Right forelimb (tissue), 1 donor: ENCODE measurements at regions not wholly inside any gene's neighbourhood (a gene's known extent, or its start where the extent isn't known, plus 50 kb on each side); places are given as distances from the start of the nearest gene placed in this dataset.

Experiments used
- DNase-seq: peaks from one replicate; pipeline ENCODE4 v3.0.0-alpha.2; 2018

DNA sequence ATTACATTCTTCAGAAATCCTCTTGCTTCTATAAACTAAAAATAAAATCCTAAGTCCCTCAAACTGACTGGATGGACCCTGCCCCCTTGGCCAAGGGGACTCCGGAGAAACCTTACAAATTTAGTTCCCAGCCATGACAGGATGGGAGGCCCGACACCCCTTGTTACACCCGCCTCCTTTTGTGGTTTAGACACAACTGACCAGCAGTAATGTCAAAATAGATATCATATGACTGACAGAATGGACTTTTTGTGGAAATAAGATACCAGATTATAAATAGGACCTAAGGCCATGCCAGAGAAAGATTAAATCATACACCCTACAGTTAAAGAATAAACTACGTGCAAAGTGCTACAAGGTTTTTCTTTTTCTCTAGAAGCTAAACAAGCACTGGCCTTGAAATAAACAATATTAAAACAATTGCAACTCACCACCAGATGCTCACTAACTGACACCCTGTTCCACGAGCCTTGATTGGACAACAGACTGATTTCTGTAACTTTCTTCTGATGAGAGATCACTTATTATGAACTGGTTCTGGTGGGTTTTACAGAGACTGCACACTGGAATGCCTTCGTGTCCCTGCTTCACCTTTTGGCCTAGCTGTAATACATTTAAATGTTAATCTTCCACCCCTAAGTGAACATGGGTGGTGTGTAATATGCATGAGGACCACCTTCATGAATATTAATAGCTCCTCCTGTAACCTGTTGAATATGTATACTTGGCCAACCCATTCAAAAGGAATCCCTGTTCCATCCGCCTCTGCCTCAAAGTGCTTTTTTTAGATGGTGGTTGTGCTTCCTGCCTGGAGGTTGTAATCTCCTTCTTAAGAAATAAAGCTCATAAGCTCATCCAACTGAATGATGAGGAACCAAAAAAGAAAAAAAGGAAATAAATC, 99.6 kb downstream of the ODF2L start:
- DNase-seq: no peak

DNA sequence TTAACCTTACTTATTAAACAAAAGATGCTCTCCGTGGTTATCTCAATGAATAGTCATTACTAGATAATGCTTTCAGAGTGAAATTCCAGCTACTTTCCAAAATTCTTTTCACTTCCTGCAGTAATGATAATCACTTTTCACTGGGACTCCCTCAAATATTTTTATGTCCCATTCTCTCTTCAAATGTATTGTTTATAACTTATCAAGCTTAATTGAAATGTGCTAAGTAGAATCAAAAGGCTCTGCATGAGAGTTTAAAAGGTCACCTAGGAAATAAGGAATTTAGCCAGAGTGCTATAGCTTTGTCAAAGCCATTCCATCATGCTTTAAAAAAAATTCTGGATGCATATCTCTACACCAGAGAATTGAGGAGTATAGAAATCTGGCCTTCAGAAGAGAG, 106.4 kb downstream of the ODF2L start:
- DNase-seq: no peak

DNA sequence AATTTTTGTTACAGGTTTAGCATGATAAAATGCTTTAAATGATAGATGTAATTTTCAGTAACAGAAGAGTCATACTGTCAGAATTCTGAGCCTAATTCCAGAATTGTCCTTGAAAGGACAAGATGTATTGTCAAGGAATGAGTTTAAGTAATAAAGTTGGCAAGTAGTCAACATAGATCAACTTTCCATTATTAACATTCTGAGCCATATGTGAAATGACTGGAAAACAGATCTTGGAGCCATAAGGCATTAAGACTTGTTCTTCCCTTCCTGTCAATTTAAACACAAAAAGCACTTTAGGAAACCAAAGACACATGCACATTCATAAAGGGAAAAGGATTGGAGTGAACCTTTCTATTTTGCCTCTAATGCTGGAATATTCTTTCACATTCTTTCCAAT, 107.0 kb downstream of the ODF2L start:
- DNase-seq: no peak

DNA sequence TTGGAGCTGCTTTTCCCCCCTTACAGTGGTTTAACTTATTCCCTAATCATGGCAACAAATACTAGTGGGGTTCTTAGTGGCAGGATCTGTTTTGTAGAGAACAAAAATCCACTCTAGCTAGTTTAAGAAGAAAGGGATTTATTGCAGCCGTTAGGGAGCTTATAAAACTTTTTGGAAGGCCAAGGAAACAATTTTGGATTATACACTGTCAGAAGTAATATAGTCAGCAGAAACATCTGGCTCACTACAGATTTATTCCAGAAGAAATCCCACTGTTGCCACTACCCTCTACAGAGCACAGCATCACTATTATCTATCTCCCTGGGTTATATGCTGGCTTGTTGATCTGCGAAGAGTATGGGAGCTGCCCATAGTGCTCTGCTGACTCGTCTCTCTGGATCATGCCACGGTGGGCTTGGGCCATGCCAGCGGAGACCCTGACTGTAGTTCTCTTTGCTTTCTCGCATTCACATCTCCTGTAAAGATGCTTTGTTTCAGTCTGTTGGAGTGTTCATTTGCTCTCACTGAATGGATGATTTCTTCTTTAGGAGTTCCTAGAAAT, 107.5 kb downstream of the ODF2L start:
- peak; percentile 58 for DNase-seq

DNA sequence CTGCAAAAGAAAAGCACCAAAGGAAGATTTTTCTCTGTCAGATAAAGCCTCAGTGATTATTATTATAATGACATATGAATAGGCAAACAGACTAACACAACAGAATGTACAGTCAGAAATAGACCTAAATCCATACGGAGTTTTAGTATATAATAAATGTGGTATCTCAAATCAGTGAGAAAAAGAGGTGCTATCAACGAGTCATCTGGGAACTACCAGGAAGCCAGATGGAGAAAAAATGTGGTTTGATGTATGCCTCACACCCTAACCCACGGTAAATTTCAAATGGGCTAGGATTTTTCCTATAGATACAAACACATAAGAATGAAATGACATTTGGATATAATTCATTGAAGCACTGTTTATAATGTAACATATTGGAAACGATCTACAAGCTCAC, 110.3 kb downstream of the ODF2L start:
- no peak for DNase-seq

DNA sequence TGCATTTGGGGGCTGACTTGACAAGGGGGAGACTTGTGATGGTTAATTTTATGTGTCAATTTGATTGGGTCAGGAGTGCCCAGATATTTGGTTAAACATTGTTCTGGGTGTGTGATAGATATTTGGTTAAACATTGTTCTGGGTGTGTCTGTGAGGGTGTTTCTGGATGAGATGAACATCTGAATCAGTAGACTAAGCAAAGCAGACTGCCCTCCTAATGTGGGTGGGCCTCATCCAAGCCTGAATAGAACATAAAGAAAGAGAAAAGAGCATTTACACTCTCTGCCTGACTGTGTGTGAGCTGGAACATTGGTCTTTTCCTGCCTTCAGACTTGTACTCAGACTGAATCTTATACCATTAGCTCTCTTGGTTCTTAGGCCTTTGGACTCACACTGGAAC, 113.5 kb downstream of the ODF2L start:
- DNase-seq: no peak

DNA sequence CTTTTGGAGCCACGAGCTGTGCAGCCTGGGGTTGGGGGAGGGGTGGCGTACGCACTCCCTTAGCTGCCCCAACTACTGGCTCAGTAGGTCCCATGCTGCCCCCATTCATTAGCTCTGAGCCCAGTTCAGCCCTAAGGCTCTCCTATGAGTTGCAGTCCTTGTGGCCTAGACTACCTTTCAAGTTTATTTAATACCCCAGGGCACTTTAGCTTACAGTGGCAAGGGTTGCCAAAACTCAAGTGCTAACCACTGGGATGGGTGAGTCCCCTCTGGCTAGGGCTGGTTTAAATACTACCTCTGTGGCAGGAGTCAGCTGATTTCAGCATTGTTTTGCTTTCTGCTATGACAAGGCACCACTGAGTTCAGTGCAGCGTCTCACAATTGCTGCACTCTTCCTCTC, 118.2 kb downstream of the ODF2L start:
- no peak for DNase-seq

DNA sequence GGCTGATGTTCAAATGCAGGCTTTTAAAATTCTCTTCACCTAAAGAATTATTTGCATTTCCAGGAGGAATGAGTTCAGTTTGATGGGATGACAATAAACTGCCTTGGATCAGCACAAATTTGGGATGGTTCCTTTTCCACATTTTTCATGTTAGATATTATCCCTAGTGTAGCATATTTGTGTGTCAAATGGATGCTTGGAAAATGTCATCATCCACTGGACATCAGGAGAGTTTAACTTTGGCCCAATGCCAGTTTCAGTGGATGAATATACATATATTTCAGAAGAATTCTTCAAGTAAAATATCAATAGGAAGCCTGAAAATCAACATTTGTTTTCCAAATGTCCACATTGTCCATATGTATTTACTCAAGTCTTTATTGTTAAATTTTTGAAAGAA, 116.5 kb upstream of the COL24A1 start:
- no peak for DNase-seq

DNA sequence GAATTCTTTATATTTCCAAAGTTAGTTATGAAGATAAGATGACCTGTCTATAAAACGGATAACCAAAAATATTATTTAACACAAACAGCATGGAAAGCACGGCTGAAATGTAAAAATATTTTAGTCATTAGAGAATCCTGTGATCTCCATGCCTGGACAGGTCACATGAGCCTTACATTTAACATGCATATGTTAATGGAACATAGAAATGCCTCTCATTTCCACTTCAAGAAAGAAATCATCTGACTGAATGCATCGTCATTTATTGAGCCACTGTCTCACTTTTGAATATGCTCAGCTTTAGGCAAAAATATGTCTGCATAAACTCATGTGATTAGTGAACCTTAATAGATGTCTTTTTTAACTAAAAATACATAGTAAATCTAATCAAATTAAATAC, 115.5 kb upstream of the COL24A1 start:
- no peak for DNase-seq

DNA sequence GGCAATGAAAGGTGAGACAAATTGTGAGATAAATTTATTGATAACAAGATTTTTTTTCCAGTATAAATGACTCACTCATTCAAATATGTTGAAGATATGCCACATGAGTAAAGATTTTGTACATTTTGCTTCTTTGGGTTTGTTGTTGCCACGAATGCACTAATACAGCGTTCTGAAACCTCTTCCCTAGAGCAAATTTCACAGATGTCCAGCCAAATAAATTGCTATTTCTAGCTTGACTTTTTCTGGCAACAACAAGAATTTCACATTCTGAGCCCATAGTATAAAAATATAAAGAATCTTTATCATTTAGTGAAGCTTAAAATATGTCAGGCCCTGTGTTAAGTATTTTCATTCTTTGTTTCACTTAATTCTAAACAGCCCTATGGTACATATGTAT, 114.5 kb upstream of the COL24A1 start:
- no peak for DNase-seq

DNA sequence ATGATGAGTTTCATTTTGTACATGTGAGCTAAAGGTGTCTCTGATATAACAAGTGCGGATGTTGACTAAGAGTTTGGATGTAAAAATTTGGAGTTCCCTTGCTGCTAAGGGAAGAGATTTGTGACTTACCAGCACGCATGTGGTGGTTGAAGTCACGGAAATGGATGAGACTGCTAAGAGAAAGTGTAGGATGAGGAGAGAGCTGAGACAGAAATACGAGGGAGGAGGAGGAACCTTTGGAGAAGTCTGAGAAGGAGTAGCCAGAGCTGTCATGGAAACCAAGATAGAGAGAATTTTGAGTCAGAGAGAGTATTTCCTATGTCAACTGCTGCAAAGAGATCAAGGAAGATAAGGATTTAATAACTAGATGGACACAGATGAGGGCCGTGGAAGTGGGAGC, 106.5 kb upstream of the COL24A1 start:
- DNase-seq: no peak

DNA sequence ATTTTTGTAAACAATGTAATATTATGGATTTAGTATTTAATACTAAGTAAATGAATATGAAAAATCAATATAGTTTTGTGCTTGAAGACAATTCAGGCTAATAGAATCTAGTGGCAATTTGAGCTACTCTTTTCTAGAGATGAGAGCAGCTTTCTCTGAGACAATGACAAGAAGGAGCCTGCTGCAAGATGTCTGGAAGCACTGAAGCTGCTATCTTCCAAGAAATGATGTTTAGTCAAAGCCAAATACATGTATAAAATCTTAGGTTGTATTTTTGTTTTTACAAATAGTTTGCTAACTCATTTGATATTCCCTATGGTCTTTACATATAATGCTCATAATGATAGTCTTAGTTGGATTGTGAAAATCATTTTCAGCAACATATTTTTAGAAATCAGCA, 103.9 kb upstream of the COL24A1 start:
- DNase-seq: no peak

DNA sequence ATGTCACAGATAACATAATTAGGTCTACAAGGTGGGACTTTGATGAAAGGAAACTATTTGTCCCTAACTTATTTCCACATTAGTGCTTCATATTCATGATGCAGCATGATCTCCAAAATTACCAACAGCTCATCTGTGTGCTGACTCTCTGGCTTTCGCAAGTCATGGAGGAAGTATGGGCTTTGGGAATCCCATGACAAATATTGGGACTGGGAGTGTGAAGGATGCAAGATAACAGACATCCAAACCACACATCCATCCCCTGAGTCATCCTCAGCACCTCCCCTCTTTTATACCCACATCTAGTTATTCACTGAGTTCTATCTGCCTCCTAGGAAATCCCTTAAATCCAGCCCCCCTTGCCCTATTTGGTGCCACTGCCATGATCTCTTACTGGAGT, 102.8 kb upstream of the COL24A1 start:
- DNase-seq: no peak

DNA sequence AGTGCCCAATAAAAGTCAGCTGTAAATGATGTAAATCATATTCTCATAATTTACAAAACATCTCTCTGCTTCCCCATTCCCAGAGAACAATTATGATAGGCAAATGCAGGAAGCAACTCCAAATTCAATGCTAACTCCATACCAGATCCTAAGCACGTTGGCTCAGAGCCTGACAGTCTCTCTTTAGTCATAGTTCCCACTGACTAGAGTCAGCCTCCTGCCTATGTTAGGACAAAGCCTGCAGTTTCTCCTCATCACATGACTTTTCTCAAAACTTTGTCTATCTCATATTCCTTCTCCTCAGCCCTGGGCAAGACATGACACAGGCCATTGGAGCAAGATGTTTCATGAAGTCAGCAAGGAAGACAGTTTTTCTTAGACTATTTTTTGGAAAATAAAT, 101.5 kb upstream of the COL24A1 start:
- DNase-seq: no peak

DNA sequence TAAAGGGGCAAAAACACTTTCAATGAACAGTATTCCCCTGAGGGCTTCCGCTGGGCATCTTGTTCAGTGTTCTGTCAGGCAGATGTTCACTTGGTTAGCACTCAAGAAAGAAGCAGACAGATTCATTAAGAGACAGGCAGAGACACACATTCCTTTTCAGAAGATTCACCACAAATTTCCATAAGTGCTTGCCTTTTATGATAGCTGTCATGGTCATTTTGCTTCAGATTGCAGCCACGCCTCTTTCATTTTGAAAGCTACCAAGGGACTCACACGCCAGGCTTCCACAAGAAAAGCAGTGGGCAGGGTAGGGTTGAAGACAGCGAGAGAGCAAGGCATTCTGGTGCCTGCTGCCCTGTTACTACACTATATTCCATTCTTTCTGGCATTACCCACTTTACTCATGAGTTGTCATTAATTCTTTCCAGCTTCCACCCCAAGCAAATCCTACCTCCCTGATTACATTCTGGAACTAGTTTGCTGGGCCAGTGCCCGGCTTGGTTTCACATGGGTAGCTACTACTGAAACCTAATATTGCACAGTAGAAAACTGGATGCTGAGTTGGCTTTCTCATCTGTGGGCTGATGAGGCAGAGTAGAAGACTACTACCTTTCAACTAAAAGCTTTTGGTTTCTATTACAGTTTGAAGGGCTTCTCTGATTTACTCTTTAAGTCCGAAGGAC, 91.2 kb upstream of the COL24A1 start:
- DNase-seq: no peak

DNA sequence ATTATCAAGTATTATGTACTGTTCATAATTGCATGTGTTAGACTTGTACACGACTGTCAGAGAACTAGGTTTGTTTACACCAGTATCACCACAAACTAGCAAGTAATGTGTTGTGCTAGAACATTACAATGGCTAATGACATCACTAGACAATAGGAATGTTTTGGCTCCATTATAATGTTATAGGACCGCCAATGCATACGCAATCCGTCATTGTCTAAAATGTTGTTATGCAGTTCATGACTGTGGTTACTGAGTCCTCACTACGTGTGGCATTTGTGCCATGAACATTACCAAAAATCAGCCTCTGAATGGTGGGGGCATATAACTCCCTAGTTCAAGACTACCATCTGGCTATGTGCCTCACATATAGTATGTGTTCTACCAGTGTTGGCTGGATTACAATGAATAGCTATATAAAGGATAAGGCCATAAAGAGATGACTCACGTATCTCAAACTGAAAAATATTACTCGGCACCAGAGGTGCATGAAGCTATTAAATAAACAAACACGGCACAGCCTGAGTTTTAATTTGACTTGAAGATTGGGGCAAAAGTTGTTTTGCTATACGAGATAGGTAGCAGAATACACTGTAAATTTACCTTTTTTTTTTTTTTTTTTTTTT, 89.1 kb upstream of the COL24A1 start:
- no peak for DNase-seq

DNA sequence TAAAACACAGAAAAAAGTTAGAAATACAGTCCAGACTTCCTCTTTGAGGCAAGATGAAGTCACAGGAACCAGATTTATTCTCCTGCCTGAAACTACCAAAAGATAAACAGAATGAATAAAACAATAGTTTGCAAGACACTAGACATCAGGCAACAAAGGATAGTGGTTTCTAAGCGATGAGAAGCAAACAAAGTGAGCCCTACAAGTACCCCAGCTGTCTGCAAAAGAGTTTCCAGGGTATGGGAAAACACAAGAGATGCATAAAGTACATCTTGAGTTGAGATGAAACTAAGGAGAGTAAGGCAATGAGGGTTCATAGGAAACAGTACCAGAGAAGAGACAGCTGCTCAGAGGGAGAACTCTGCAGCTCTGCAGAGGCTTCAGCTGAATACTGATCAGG, 83.3 kb upstream of the COL24A1 start:
- DNase-seq: no peak

DNA sequence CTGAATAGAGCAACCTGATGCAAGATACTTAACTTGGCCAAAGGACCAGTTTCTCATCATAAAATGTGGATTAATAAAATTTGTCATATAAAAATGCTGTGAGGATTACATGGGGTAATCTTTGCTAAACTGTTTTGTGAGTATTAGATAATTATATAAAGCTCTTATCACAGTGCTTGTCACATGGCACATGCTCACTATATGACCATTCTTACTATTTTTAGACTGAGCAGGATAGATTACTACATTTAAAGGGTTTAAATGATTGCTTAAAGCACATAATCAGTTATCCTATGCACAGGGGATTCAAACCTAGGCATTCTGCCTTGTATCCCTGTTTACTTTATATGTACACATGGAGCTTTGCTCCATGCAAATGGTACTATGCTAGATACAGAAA, 82.9 kb upstream of the COL24A1 start:
- no peak for DNase-seq

DNA sequence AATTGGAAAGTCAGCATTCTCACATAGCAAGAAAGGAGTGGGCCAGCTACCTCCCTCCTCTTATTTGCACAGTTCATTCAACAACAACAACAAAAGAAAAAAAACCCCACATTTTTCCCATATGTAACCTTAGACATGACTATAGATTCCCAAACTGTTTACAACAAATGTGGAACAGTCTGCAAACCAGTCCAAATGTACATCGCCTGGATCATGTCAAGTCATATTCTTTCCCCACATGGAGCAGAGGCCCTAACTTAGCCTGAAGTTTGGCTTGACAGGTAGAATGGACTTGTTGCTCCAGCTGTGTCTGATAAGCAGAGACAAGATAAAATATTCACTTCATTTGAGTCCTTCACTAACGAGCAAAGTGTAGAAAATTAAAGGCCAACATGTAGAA, 81.7 kb upstream of the COL24A1 start:
- no peak for DNase-seq

DNA sequence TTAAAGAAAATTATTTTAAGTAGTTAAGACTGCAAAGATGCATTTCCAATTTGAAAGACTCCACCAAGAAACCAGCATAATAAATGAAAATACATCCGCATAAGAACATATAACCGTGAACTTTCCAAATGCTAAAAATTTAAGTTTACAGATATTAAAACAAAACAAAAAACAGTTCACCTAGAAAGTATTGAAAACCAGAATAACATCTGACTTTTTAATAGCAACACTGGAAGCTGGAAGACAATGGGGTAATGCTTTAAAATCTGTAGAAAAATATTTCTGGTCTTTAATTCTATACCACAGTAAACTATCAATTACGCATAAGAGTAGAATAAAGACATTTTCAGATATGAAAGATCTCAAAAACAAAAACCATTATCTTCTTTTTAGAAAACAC, 79.3 kb upstream of the COL24A1 start:
- no peak for DNase-seq

DNA sequence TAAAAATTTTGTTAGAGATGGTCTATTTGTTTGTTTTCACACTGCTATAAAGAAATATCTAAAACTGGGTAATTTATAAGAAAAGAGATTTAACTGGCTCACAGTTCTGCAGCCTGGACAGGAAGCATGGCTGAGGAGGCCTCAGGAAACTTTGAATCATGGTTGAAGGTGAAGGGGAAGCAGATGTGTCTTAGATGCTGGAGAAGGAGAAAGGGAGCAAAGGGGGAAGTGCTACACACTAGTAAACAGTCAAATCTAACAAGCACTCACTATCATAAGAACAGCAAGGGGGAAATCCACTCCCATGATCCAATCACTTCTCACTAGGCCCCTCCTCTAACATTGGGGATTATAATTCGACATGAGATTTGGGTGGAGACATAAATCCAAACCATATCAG, 76.8 kb upstream of the COL24A1 start:
- no peak for DNase-seq

DNA sequence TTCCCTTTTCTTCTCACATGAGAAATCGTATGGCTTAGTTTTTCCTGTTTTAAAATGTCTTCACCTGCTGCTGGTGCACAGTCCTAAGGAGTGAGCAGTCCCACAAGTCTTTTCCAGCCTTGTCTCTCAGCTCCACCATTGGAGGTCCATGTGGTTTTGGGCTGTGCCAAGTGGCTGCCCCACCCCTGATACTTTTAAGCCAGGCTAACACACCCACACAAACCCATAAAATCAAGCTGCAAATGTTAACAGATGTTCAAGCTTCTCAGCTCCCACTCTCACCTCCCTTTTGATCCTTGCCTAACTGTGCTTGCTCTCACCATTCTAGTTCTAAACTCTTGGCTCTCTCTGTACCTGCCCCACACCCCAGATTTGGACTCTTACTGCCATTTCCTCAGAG, 74.5 kb upstream of the COL24A1 start:
- no peak for DNase-seq

DNA sequence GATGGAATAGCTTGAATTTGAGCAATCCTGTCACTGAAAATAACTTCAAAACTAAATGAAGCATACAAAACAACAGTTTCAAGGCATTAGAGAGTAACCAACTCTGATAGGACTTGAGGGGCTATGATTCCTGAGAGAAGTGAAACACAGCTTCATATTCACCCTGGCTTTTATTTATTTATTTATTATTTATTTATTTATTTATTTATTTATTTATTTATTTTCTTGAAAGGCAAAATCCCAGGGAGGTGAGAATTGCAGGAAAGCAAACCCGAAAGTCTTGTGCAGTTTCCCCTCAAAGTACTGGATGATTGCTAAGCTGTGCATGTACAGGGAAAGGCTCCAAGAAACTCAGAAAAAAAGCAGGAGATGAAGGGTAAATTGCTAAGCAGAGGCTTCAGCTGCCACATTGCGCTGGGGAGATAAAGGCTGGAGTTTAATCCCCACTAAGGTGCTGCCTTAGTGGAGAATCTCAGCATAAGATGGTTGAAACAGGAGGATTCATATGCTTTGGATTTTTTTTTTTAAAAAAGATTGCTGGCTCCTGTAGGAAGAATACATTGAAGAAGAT, 72.9 kb upstream of the COL24A1 start:
- no peak for DNase-seq

DNA sequence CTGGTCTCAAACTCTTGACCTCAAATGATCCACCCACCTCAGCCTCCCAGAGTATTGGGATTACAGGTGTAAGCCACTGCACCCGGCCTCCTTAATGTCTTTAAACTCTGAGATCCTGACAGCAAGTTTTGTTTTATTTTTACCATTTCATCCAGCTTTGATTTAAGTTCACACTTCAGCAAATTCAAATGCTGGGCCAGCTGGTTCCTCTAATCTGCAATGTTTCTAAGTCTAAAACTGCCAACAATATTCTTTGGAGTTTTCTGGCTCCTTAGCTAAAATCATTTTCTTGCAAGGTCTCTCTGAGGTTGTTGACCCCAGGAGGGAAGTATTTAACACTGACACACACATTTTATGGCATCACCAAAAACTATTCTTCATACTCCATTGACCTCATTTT, 72.0 kb upstream of the COL24A1 start:
- no peak for DNase-seq
